MCF 10A (cell line): ENCODE measurements at regions not wholly inside any gene's neighbourhood (a gene's known extent, or its start where the extent isn't known, plus 50 kb on each side); places are given as distances from the start of the nearest gene placed in this dataset.

Experiments used
- BruUV-seq: library from RNA; stranded (reverse); fragments of 400-500 nt; replicated peaks from 2 replicates; lab custom pipeline; 2021; lab: Mats Ljungman, UMichigan
- CTCF ChIA-PET: fragments of 300-600 bp; sonication (Branson Sonifier 250); formaldehyde crosslinking; extraction: SDS; loops from one replicate; lab custom pipeline; 2021; ENCODE audit warnings: antibody characterized with exemption, inconsistent platforms; lab: Yijun Ruan, JAX
- POLR2A ChIA-PET: fragments of 300-600, 350-650 bp; sonication (Branson Sonifier 250); formaldehyde crosslinking; extraction: SDS; loops from one replicate; lab custom pipeline; 2020; ENCODE audit warnings: antibody characterized with exemption, inconsistent platforms; lab: Yijun Ruan, JAX
- DNase-seq: peaks from one replicate; pipeline ENCODE4 v3.0.0-alpha.2; 2018; ENCODE audit not compliant: unreplicated experiment
- H3K27ac Mint-ChIP-seq: one replicate; pipeline ENCODE4 v1.8.0; 2022; ENCODE audit warnings: mild to moderate bottlenecking, low read depth, mixed read lengths; ENCODE audit not compliant: unreplicated experiment
- H3K27me3 Mint-ChIP-seq: one replicate; pipeline ENCODE4 v1.8.0; 2022; ENCODE audit warnings: mixed read lengths; ENCODE audit not compliant: insufficient read depth, unreplicated experiment
- H3K36me3 Mint-ChIP-seq: one replicate; pipeline ENCODE4 v1.8.0; 2022; ENCODE audit warnings: mild to moderate bottlenecking, moderate library complexity, mixed read lengths; ENCODE audit not compliant: insufficient read depth, unreplicated experiment
- H3K4me1 Mint-ChIP-seq: one replicate; pipeline ENCODE4 v1.8.0; 2022; ENCODE audit warnings: mixed read lengths; ENCODE audit not compliant: insufficient read depth, unreplicated experiment
- H3K4me3 Mint-ChIP-seq: one replicate; pipeline ENCODE4 v1.8.0; 2022; ENCODE audit warnings: mild to moderate bottlenecking, moderate library complexity, mixed read lengths; ENCODE audit not compliant: unreplicated experiment
- H3K9me3 Mint-ChIP-seq: one replicate; pipeline ENCODE4 v1.8.0; 2022; ENCODE audit warnings: mixed read lengths; ENCODE audit not compliant: unreplicated experiment
- intact Hi-C: fragments of 100-400 bp; cut with micrococcal nuclease; formaldehyde crosslinking; loops from 2 replicates; pipeline ENCODE4 v1.14.1; 2022
- TF ChIP-seq, protein P1 (sequence below): fragments of 200-600 bp; IDR thresholded peaks from one replicate; pipeline ENCODE4 v1.8.0; 2022; ENCODE audit warnings: antibody characterized with exemption, mild to moderate bottlenecking; ENCODE audit not compliant: unreplicated experiment

DNA sequence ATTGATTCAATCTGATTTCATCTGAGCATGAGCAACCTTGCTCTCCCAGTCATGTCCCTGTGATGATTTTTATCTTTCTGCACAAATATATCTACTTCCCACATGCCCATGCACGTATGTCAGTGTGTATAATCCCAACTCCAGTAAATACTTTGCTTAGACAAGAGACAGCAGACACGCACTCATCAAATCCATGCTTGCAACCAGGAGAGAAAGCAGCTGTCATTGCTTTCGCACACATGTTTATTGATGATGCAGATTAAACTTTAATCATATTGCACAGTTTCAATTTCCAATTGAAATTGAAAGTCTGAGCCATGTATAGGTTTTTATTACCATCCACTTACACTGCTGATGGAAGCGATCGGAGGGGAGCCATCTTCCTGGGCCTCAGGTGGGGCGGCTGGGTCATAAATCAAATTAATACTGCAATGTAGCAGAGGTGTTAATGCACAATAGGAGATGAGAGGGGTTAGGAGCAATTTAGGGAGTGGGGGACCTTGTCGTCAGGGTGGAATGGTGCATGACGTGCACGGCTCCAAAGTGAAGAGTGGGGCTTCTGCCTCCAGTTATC, 68.6 kb upstream of the SRRM4 start:
- BruUV-seq = no TSS peak
- TF ChIP-seq, protein P1, sequence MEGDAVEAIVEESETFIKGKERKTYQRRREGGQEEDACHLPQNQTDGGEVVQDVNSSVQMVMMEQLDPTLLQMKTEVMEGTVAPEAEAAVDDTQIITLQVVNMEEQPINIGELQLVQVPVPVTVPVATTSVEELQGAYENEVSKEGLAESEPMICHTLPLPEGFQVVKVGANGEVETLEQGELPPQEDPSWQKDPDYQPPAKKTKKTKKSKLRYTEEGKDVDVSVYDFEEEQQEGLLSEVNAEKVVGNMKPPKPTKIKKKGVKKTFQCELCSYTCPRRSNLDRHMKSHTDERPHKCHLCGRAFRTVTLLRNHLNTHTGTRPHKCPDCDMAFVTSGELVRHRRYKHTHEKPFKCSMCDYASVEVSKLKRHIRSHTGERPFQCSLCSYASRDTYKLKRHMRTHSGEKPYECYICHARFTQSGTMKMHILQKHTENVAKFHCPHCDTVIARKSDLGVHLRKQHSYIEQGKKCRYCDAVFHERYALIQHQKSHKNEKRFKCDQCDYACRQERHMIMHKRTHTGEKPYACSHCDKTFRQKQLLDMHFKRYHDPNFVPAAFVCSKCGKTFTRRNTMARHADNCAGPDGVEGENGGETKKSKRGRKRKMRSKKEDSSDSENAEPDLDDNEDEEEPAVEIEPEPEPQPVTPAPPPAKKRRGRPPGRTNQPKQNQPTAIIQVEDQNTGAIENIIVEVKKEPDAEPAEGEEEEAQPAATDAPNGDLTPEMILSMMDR = no peak
- intact Hi-C loops = no loop called here
- H3K4me1 Mint-ChIP-seq = no peaks in the 10 kb centered on the region
- POLR2A ChIA-PET = interaction anchor here (0.5 kb wide), 1 partner anchor 747 kb away, joined by 3 read pairs; no protein-coding TSS in a partner anchor
- no peaks in the 10 kb centered on the region for H3K9me3 Mint-ChIP-seq
- H3K4me3 Mint-ChIP-seq = no peak overlapping the region
- no peak for DNase-seq
- no peaks in the 10 kb centered on the region for H3K36me3 Mint-ChIP-seq
- H3K27ac Mint-ChIP-seq = no peak overlapping the region
- H3K27me3 Mint-ChIP-seq = no peaks in the 10 kb centered on the region
- CTCF ChIA-PET = interaction anchor here (0.5 kb wide), 1 partner anchor 250 kb away, joined by 3 read pairs; no protein-coding TSS in a partner anchor

DNA sequence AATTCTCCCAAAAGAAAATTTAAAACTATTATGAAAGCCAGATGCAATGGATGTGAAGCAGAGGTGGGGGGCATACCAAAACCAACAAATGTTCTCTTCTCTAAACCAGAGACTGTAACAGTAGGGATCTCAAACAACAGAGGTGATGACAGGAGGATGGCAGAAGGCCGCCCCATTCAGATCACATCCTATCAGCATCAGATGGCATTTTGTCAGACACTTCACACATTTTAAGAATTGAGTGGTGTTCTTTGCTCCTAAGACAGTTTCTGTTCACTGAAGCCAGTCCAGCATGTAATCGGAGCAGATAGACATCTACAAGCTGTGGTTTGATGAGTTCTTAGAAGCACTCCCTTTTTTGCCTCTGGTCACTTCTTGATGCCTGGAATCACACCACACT, 59.6 kb upstream of the SRRM4 start:
- no peaks in the 10 kb centered on the region for H3K36me3 Mint-ChIP-seq
- ChIA-PET POLR2A (no interaction called here), CTCF (no interaction called here)
- H3K4me1 Mint-ChIP-seq = no peaks in the 10 kb centered on the region
- TF ChIP-seq, protein P1 = no peak
- H3K4me3 Mint-ChIP-seq = no peak overlapping the region
- intact Hi-C loops = no loop called here
- DNase-seq = no peak
- H3K27ac Mint-ChIP-seq = no peak overlapping the region
- H3K27me3 Mint-ChIP-seq = no peaks in the 10 kb centered on the region
- BruUV-seq = no TSS peak
- H3K9me3 Mint-ChIP-seq = peaks cover 49% of the 10 kb centered on the region

DNA sequence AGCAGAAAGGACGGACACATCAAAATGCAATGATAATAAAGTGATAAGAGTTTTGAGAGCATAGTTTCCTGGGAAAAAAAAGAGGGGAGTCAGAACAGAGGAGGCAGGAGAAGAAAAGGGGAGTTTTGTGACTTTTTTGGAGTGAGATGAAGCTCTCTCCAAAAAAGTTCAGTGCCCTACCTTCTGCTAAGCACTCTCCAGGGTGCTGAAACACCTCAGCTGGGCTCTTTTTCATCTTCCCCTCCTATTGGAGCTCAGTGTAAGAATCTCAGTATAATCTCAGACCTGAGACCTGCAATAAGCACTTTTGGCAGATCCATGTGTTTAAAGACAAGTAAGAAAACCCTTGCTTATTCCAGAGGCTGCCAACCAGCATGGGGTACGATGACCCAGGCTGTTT, 58.9 kb upstream of the SRRM4 start:
- BruUV-seq = no TSS peak
- TF ChIP-seq, protein P1 = no peak
- H3K27ac Mint-ChIP-seq = no peak overlapping the region
- H3K4me3 Mint-ChIP-seq = no peak overlapping the region
- no peaks in the 10 kb centered on the region for H3K27me3 Mint-ChIP-seq
- H3K36me3 Mint-ChIP-seq = no peaks in the 10 kb centered on the region
- H3K9me3 Mint-ChIP-seq = peaks cover 52% of the 10 kb centered on the region
- POLR2A ChIA-PET = no interaction called here
- intact Hi-C loops = no loop called here
- no peak for DNase-seq
- CTCF ChIA-PET = no interaction called here
- H3K4me1 Mint-ChIP-seq = no peaks in the 10 kb centered on the region

DNA sequence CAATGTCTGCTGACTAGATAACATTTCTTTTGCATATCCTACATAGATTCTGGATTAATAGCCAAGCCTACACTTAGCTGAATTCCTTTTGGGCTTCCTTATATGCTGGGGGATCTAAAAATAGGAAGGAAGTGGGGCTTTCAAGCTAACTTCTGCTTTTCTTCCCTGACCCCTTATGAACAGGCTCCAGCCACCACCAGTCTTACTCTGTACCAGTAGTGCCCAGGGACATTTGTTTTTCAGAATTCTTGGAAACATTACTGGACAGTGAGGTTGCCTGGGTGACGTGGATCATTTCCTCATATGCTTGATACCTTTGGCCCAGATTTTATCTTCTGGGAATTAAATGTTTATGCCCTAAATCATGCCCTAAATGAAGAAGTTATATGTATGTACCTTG, 55.9 kb upstream of the SRRM4 start:
- Mint-ChIP-seq H3K36me3 (no peaks in the 10 kb centered on the region), H3K27ac (no peak overlapping the region), H3K27me3 (no peaks in the 10 kb centered on the region), H3K9me3 (peaks cover 64% of the 10 kb centered on the region), H3K4me1 (no peaks in the 10 kb centered on the region), H3K4me3 (no peak overlapping the region)
- CTCF ChIA-PET = interaction anchor here (0.6 to 1.1 kb wide), 3 partner anchors 19 to 179 kb away, joined by 3 to 4 read pairs (median 3); no protein-coding TSS in a partner anchor
- no TSS peak for BruUV-seq
- TF ChIP-seq, protein P1 = no peak
- POLR2A ChIA-PET = no interaction called here
- no peak for DNase-seq
- intact Hi-C loops = no loop called here
